ENCODE measurements at regions not wholly inside any gene's neighbourhood (a gene's known extent, or its start where the extent isn't known, plus 50 kb on each side); places are given as distances from the start of the nearest gene placed in this dataset.

GRCh38 chr4:18291981-18292380 lies 270.4 kb upstream of the LCORL start:
- no peak for DNase-seq

- no peak for DNase-seq
These were observed 269.7 kb upstream of the LCORL start for GRCh38 chr4:18291256-18291655.

- DNase-seq: no peak
These were observed 263.8 kb upstream of the LCORL start for GRCh38 chr4:18285357-18285756.

DNA sequence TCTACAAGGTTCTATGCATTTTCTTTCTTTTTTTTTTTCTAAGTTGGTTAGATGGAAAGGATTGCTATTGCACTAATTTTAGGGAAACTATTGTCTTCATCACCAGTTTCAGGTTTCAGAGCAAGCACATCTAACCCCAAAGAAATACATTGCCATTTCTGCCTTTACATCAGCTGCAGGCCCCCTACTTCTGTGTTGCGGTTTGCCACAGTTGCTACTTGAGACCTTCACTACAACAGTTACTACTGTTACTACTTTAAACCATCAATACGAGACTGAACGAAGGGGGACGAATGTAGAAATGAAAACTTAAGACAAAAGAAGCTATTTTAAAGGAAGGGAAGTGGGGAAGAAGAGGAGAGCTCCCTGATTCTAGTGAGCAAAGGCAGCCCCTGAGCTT lies 256.7 kb upstream of the LCORL start:
- no peak for DNase-seq

GRCh38 chr4:18262832-18263231 lies 241.3 kb upstream of the LCORL start:
- DNase-seq: no peak

- no peak for DNase-seq
These were observed 230.5 kb upstream of the LCORL start for GRCh38 chr4:18252052-18252451.

DNA sequence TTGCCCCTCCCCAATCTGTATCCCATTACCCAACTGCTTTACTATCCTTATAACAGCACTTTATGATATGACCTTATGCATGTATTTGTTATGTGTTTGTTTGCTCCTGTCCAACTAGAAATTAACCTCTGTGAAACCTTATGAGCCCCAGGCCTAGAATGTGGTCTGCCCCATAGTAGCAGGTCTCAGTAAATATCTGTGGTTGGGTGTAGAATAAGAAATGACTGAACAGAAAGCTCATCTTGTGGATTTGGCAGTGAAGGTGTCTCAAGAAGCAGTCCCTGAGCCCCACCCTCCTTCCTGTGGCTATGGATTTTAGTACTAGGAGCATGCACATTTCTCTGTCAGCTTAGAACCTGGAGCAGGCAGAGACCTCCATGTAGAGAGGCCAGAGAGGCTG lies 229.0 kb upstream of the LCORL start:
- no peak for DNase-seq

DNA sequence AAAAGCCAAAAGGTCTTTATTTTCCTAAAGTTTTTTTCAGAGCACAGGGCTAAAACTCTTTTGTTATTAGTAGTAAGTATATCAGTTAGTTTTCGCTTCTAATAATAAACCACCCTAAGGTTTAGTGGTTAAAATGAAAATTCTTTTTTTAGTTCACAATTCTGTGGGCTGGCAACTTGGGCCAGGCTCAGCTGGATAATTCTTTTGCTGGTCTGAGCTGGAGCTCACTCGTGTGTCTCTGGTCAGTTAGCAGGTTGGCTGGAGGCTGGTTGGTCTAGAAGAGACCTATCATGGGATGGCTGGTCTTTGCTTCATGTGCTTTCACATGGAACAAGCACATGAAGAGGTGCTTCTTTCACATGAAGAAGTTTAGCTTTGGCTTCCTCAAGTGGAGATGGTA lies 227.1 kb upstream of the LCORL start:
- DNase-seq: no peak

GRCh38 chr4:18247189-18247588 lies 225.6 kb upstream of the LCORL start:
- no peak for DNase-seq

- no peak for DNase-seq
These were observed 221.6 kb upstream of the LCORL start for GRCh38 chr4:18242919-18243693.

GRCh38 chr4:18241727-18242126 lies 220.2 kb upstream of the LCORL start:
- no peak for DNase-seq

DNA sequence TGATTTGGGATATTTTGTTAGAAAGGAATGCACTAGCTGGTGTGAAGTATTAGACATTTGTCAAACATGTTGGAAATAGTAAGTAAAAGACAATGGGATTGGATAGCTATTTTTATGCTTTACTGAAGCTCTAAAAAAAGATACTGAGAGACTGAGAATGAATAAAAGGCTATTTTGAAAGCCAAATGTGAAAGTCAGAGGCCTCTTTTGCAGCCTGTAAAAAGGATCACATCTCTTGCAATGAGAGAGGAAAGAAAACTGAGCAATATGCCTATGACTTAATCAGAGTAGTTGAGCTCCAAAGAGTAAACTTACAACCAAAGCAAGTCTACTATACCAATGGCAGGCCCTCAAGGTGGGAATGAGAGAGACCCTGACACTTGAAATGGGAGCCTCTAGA lies 212.6 kb upstream of the LCORL start:
- no peak for DNase-seq

- no peak for DNase-seq
These were observed 210.2 kb upstream of the LCORL start for GRCh38 chr4:18231726-18232125.

GRCh38 chr4:18227880-18228279 lies 206.3 kb upstream of the LCORL start:
- DNase-seq: no peak

GRCh38 chr4:18214411-18215055 lies 193.0 kb upstream of the LCORL start:
- DNase-seq: no peak

DNA sequence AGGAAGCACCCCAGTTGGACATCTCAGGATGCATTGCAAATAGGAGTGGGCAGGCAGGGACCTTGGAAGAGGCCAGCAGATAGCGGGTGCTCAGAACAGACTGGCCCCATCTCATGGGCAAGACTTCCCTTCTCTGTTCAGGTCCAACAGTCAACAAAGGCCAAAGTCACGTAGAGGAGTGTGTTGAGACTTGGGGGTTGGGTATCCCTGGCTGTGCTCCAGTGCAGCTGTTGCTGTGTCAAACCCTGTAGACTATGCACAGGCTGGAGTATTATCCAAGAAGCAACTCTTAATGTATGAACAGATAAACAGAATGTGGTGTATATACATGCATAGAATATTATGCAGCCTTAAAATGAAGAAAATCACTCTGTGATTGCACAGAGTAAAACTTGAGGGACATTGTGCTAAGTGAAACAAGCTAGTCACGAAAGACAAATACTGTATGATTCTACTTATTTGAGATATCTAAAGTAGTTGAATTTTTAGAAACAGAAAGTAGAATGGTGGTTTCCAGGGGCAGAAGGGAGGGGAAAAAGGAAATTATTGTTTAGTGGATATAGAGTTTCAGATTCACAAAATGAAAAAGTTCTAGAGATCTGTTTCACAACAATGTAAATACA lies 192.1 kb upstream of the LCORL start:
- no peak for DNase-seq

DNA sequence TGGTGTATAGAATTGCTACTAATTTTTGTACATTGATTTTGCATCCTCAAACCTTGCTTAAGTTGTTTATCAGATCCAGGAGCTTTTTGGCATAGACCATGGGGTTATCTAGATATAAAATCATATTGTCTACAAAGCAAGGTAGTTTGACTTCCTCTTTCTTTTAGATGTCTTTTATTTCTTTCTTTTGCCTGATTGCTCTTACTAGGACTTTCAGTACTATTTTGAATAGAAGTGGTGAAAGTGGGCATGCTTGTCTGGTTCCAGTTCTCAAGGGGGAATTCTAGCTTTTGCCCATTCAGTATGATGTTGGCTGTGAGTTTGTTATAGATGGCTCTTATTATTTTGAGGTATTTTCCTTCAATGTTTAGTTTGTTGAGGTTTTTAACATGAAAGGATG lies 187.9 kb upstream of the LCORL start:
- no peak for DNase-seq

- DNase-seq: no peak
These were observed 182.4 kb upstream of the LCORL start for GRCh38 chr4:18203966-18204365.

DNA sequence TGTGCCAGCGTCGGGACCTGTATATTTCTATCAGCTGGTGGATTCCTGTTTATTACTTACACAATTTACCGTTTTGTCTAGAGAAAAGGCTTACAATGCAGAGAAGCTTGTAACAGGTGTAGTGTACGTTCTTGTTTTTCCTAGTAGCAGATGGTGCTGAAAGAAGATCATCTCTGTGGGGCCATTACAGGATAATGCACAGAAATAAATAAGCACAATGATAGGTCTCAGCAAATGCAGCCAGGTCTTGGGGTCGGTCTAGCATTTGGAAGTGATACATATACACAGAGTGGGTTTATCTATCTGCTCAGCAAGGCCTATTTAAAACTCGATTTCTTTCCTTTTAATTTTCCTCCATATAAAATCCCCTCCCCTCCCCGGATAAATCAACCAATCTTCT lies 180.9 kb upstream of the LCORL start:
- no peak for DNase-seq

- DNase-seq: no peak
These were observed 180.3 kb upstream of the LCORL start for GRCh38 chr4:18201885-18202284.

DNA sequence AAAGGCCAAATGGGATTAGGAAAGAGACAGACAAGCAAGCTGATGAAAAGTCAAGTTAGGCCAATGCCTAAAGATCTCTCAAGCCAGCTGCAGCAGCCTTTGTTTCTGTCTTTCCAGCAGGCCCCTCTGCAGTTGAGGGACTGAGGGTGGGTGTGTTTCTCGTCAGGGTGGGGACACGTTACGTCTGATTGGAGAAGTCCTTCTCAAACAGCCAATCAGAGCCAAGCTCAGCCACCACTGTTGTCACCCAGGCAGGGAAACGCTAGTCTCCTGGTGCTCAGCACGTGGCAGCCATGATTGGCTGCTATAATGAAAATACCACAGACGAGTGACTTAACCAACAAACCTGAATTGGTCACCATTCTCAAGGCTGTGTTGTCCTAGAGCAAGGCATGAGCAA lies 177.1 kb upstream of the LCORL start:
- DNase-seq: no peak

- no peak for DNase-seq
These were observed 175.9 kb upstream of the LCORL start for GRCh38 chr4:18197467-18197866.

- no peak for DNase-seq
These were observed 172.7 kb upstream of the LCORL start for GRCh38 chr4:18194278-18194677.

DNA sequence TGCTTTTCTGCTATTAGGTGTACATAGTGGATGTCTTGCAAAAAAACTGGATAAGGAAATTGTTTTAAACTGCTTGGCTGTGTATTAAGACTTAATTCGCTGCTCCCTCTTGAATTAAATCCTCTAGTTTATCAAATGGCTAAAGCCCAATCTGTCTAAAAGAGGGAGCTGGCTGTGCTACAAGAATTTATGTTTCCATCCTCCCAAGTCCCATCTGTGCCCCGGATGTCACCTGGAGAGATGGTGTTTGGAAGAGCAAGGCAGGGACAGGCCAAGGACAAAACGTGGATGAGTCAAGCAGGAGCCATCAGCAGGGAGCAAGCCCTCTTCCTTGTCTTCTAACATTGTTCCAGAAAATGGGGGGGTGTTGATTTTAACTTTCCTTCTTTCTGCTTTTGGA lies 171.3 kb upstream of the LCORL start:
- no peak for DNase-seq
